Femur (tissue), 1 donor: ENCODE measurements at regions not wholly inside any gene's neighbourhood (a gene's known extent, or its start where the extent isn't known, plus 50 kb on each side); places are given as distances from the start of the nearest gene placed in this dataset.

Experiments
- DNase-seq: peaks from one replicate; pipeline ENCODE4 v3.0.0-alpha.2; 2017

- DNase-seq, result peak; percentile 43
Observed at GRCh38 chr11:130719220-130719915, 196.9 kb downstream of the SNX19 start.

DNA sequence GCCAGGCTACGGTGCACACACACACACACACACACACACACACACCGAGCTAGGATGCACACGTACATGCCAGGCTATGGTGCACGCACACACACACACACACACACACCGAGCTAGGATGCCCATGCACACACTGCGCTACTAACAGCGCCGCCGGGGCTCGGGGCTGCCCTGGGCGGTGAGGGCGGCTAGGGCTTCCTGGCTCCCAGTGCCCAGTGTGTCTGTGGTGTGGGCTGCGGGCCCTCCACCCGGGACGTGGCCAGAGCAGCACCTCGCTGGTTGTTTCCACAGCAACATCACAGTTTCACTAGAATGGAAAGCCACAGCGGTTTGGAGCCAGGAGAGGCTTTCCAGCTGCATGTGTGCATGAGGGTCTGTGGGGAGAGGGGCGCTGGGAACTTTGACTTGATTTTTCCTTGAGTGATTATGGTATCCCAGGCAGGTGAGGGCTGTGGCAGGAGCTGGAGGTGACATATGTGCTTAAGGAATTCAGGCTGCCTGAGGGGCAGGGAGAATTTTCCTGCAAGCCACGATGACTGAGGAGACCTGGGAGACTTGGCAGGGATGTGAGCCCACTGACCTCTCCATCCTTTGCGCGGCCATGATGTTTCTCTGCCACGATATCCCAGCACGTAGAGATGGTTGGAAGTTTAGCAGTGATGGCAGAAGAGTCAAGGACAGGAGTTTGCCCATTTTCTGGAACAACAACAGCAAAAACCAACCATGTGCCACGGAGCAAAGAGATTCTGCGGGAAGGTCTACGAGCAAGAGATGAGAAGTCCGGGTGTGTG lies 195.9 kb downstream of the SNX19 start:
- DNase-seq, result peak; percentile 56

DNA sequence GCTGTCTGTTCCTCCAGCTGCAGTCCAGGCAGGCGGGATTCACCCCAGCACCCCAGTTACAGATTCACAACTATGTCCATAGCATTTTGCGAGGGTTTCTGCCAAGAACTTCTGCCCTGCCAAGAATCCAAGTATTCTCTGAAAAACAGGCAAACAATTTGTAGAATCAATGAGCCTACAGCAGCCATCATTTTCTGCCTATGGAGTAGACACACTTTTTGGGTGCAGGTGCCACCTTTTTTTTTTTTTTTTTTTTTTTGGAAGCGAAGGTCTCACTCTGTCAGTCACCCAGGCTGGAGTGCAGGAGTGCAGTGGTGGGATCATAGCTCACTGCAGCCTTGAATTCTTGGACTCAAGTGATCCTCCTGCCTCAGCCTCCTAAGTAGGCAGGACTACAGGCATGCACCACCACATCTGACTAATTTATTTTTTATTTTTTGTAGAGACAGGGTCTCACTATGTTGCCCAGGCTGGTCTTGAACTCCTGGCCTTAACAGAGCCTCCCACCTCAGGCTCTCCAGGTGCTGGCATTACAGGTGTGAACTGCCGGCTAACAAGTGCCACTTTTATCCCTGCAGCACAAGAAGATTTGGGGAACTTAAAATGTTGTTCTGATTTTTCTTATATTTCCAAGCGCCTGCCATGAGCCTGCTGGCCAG lies 195.1 kb downstream of the SNX19 start:
- DNase-seq, result peak; percentile 38

GRCh38 chr11:130721736-130722135 lies 194.5 kb downstream of the SNX19 start:
- no peak for DNase-seq

DNA sequence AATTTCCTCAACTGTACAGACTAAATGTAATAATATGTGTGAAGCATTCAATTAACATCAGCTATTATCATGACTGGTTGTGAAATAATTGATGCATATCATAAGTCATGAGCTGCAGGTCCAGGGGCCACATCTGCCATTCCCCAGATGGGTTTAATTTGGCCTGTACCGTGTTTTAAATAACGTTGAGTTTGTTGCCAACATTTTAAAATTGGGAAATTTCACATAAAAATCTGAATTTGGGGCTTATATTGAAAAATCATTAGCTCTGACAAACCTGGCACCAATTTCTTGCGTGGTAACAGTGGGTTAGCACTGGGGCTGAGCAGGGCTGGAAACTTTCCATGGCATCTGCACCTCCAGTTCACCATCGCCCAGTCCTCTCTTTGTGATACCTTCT lies 193.9 kb downstream of the SNX19 start:
- DNase-seq, result no peak

GRCh38 chr11:130725421-130726233 lies 190.7 kb downstream of the SNX19 start:
- no peak for DNase-seq

- DNase-seq, result peak; percentile 89
Observed at GRCh38 chr11:130726234-130727037, 189.8 kb downstream of the SNX19 start.

DNA sequence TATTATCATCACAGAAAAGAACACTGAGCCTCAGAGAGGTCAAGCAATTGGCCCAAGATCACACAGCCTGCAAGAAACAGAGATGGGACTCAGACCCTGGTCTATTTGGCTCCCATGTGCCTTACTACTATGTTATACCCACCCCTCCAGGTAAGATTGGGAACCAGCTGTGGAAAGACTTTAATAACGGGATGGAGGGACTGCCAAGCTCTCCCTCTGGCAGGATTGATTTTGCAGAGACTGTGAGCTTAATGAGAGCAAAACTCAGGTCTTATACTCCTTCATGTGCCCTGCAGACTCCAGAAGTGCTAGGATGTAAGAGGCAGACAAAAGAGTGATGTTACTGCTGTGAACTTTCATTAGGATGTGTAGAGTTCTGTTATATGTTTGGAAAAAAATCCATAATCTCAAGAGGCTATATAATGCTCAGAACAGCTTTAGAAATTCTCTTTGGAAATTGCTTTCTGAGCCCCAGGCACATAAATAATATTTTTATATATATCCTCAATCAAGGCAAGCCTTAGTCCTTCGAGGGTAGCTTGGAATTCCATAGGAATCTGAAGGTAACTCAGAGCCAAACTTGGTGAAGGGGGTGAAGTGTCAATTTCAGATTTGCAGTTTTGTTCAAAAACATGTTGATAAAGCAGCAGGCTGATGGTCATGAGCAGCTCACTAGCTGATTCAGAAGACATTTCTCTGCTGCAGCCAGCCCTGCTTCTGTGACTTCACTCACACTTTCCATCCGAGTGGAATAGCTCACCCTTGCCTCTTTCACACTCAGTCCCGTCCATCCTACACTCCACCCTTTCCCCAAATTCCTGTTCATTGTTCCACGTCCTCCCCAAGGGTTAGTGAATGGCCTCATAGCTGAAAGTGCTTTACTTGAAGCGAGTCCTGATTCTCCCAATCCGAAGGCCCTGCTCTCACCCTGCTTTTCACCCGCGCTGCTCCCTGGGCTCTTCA lies 188.8 kb downstream of the SNX19 start:
- peak; percentile 55 for DNase-seq

- no peak for DNase-seq
Observed at GRCh38 chr11:130728185-130729180, 187.8 kb downstream of the SNX19 start.

- no peak for DNase-seq
Observed at GRCh38 chr11:130729193-130729592, 187.1 kb downstream of the SNX19 start.

- no peak for DNase-seq
Observed at GRCh38 chr11:130729678-130730300, 186.5 kb downstream of the SNX19 start.

DNA sequence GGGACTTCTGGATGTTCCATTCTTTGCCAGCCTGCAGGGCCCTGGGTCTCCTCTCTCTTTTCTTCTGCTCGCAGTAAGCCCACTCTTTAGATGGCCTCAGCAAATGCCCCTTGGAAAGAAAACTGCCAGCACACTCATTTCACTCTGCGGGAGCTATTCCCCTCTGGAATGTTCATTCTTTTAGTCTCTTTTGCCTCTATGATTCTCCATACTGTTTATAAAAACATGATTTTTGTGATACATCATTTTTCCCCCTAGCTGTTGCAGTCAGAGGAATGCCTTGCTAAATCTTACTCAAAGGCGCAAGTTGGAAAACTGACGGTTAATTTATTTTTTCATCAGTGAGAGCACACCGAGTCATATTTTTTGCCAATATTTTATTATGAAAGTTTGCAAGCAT lies 184.9 kb downstream of the SNX19 start:
- no peak for DNase-seq

GRCh38 chr11:130732476-130732875 lies 183.8 kb downstream of the SNX19 start:
- no peak for DNase-seq

DNA sequence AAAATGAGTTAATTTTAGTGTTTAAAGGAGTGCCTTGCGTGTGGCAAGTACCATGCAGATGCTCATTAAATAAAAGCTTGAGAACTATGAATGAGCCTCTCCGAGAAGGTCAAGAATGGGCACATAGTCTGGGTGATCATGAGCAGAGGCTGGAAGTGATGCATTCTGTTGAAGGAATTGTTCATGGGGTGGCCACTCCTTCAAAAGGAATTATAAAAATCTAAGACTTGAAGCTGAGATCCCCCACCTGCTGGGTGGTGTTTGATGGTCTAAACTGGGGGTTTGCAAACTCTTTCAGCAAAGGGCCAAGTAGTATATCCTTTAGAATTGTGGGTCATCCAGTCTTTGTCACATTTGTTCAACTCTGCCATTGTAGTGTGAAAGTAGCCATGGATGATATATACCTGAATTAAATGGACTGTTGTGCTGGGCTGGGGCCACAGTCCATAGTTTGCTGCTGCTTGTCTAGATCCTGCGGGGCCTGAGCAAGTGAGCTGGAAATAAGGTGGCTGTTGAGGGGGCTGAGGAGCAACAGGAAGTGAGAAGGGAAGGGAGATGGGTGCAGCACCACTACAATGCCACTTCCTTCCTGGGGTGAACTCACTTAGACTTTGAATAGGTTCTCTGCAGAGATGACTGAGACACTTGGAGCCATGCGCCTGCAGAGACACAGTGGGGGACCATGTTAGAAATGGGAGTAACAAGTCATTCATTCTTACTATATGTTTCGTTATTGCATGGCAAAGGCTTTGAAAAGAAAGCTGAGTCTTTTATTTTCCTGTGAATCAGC lies 179.0 kb downstream of the SNX19 start:
- DNase-seq, result no peak

- DNase-seq, result peak; percentile 71
Observed at GRCh38 chr11:130737866-130738431, 178.3 kb downstream of the SNX19 start.

GRCh38 chr11:130738611-130739010 lies 177.7 kb downstream of the SNX19 start:
- DNase-seq, result no peak

GRCh38 chr11:130740819-130741218 lies 175.5 kb downstream of the SNX19 start:
- DNase-seq, result no peak

DNA sequence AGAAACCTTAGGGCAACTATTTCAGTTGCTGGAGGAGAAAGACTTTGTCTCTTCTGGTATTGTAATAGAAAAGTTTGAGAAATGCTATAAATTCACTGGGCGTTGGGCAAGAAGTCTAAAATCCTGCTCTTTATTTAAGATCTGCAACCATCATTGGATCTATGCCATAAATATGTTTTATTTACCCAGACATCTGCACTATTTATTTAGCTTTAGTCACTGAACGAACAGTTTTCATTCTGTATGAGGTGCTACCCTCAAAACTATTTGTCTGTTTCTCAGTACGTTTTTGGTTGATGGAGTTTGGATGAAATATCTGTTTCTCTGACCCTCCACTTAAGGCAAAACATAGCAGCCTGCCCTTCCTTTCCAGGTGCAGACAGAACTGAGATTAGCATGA lies 171.5 kb downstream of the SNX19 start:
- DNase-seq, result no peak
